ENCODE measurements at regions not wholly inside any gene's neighbourhood (a gene's known extent, or its start where the extent isn't known, plus 50 kb on each side); places are given as distances from the start of the nearest gene placed in this dataset.
"Not testable (repeated sequence)": the region's sequence is repeated elsewhere in the genome, so short reads cannot be mapped to it uniquely, and the experiment has no call there.

- not testable (repeated sequence) for TF ChIP-seq POLR2A (IDR thresholded peaks at IDR 0.05); CTCF (IDR thresholded peaks at IDR 0.05 in 4 of 5, conservative IDR thresholded peaks at IDR 0.05 in 1 of 5)
Observed at GRCh38 chr7:55673525-55673924, 101.2 kb upstream of the VOPP1 start.

All from gastrocnemius medialis (tissue), 4 donors.